ENCODE measurements at regions not wholly inside any gene's neighbourhood (a gene's known extent, or its start where the extent isn't known, plus 50 kb on each side); places are given as distances from the start of the nearest gene placed in this dataset.

GRCh38 chr2:217247476-217247875 lies 387.6 kb upstream of the TNP1 start:
- Histone ChIP-seq H4K20me1 (ENCODE audit: control insufficient read depth, insufficient read depth, low read depth, low read length) (no peaks in the 10 kb centered on the region; the same call in 1 of the 2 replicates), H3K27me3 (ENCODE audit: control insufficient read depth, low read length) (peaks cover 39% of the 10 kb centered on the region), H3K4me3 (ENCODE audit: low read length) (no peak overlapping the region), H3K9me3 (ENCODE audit: control insufficient read depth, insufficient read depth, low read length) (no peaks in the 10 kb centered on the region), H3K4me2 (ENCODE audit: low read length) (no peak overlapping the region), H3K36me3 (ENCODE audit: control insufficient read depth, low read length) (no peaks in the 10 kb centered on the region), H3F3A (ENCODE audit: control insufficient read depth, insufficient read depth) (no peaks in the 10 kb centered on the region), H3K79me2 (ENCODE audit: control insufficient read depth, low read length) (no peaks in the 10 kb centered on the region), H3K27ac (ENCODE audit: low read depth, low read length) (no peak overlapping the region), H3K9me2 (replicated peaks; ENCODE audit: control insufficient read depth, low read length) (no peaks in the 10 kb centered on the region), H3K4me1 (ENCODE audit: control insufficient read depth, low read length) (no peaks in the 10 kb centered on the region)
- no peak for TF ChIP-seq EZH2phosphoT487 (IDR thresholded peaks at IDR 0.05; ENCODE audit: borderline replicate concordance, low read length)
- TF ChIP-seq, protein P1, sequence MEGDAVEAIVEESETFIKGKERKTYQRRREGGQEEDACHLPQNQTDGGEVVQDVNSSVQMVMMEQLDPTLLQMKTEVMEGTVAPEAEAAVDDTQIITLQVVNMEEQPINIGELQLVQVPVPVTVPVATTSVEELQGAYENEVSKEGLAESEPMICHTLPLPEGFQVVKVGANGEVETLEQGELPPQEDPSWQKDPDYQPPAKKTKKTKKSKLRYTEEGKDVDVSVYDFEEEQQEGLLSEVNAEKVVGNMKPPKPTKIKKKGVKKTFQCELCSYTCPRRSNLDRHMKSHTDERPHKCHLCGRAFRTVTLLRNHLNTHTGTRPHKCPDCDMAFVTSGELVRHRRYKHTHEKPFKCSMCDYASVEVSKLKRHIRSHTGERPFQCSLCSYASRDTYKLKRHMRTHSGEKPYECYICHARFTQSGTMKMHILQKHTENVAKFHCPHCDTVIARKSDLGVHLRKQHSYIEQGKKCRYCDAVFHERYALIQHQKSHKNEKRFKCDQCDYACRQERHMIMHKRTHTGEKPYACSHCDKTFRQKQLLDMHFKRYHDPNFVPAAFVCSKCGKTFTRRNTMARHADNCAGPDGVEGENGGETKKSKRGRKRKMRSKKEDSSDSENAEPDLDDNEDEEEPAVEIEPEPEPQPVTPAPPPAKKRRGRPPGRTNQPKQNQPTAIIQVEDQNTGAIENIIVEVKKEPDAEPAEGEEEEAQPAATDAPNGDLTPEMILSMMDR (IDR thresholded peaks at IDR 0.05; ENCODE audit: low read depth, low read length, poor library complexity, severe bottlenecking), result no peak

DNA sequence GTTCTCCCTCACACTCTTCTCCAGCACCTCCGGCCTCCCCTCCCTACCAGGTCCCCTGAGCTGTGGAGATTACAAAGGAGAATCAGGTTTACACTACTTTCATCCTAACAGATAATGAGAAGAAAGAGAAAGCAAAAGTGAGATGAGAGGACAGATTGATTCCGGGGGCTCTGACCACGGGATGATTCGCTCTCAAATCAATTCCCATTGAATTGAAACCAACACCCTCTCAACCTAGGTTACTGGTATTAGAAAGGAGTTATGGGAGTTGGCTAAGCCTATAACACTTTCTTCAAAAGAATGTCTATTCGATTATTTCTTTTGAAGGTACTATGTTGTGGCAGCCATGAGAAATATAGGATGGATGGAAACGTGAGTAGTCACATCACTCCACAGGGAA lies 386.2 kb upstream of the TNP1 start:
- H4K20me1 ChIP-seq (ENCODE audit: control insufficient read depth, insufficient read depth, low read depth, low read length), result no peaks in the 10 kb centered on the region; the same call in 1 of the 2 replicates
- no peaks in the 10 kb centered on the region for H3K79me2 ChIP-seq (ENCODE audit: control insufficient read depth, low read length)
- H3K27me3 ChIP-seq (ENCODE audit: control insufficient read depth, low read length), result peaks cover 32% of the 10 kb centered on the region
- TF ChIP-seq, protein P1 (IDR thresholded peaks at IDR 0.05; ENCODE audit: low read depth, low read length, poor library complexity, severe bottlenecking), result no peak
- TF ChIP-seq EZH2phosphoT487 (IDR thresholded peaks at IDR 0.05; ENCODE audit: borderline replicate concordance, low read length), result no peak
- H3K27ac ChIP-seq (ENCODE audit: low read depth, low read length), result no peak overlapping the region
- H3F3A ChIP-seq (ENCODE audit: control insufficient read depth, insufficient read depth), result no peaks in the 10 kb centered on the region
- H3K4me3 ChIP-seq (ENCODE audit: low read length), result no peak overlapping the region
- H3K36me3 ChIP-seq (ENCODE audit: control insufficient read depth, low read length), result no peaks in the 10 kb centered on the region
- no peaks in the 10 kb centered on the region for H3K9me3 ChIP-seq (ENCODE audit: control insufficient read depth, insufficient read depth, low read length)
- no peak overlapping the region for H3K4me2 ChIP-seq (ENCODE audit: low read length)
- H3K4me1 ChIP-seq (ENCODE audit: control insufficient read depth, low read length), result no peaks in the 10 kb centered on the region
- H3K9me2 ChIP-seq (replicated peaks; ENCODE audit: control insufficient read depth, low read length), result no peaks in the 10 kb centered on the region

DNA sequence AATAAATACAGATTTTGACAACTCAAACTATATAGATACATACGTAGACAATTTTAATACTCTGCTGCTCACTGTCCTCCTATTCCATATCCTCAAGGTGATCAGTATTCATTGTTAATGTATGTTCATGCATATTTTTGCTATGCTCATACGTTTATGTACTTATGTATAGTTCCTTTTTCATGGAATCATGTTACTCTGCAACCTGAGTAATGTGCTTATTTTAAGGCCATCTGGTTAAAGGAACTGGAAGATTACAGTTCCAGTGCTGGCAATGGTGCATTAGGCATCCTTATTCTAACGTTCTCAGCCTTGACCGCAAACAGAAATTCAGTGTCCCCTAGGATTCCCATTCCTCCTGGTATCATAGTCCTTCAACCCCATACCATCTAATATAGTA lies 385.0 kb upstream of the TNP1 start:
- Histone ChIP-seq H3K79me2 (ENCODE audit: control insufficient read depth, low read length) (no peaks in the 10 kb centered on the region), H3K9me2 (replicated peaks; ENCODE audit: control insufficient read depth, low read length) (no peaks in the 10 kb centered on the region), H3K4me1 (ENCODE audit: control insufficient read depth, low read length) (no peaks in the 10 kb centered on the region), H4K20me1 (ENCODE audit: control insufficient read depth, insufficient read depth, low read depth, low read length) (no peaks in the 10 kb centered on the region; the same call in 1 of the 2 replicates), H3K27me3 (ENCODE audit: control insufficient read depth, low read length) (peaks cover 25% of the 10 kb centered on the region), H3K36me3 (ENCODE audit: control insufficient read depth, low read length) (no peaks in the 10 kb centered on the region), H3K27ac (ENCODE audit: low read depth, low read length) (no peak overlapping the region), H3F3A (ENCODE audit: control insufficient read depth, insufficient read depth) (no peaks in the 10 kb centered on the region), H3K9me3 (ENCODE audit: control insufficient read depth, insufficient read depth, low read length) (no peaks in the 10 kb centered on the region), H3K4me3 (ENCODE audit: low read length) (no peak overlapping the region), H3K4me2 (ENCODE audit: low read length) (no peak overlapping the region)
- TF ChIP-seq, protein P1 (IDR thresholded peaks at IDR 0.05; ENCODE audit: low read depth, low read length, poor library complexity, severe bottlenecking), result no peak
- no peak for TF ChIP-seq EZH2phosphoT487 (IDR thresholded peaks at IDR 0.05; ENCODE audit: borderline replicate concordance, low read length)

All from DOHH2 (cell line).